ENCODE measurements at regions not wholly inside any gene's neighbourhood (a gene's known extent, or its start where the extent isn't known, plus 50 kb on each side); places are given as distances from the start of the nearest gene placed in this dataset.
"Not testable (repeated sequence)": the region's sequence is repeated elsewhere in the genome, so short reads cannot be mapped to it uniquely, and the experiment has no call there.

- TF ChIP-seq CTCF, POLR2A (IDR thresholded peaks at IDR 0.05): not testable (repeated sequence)
Measured at GRCh38 chr1:157247764-157248049, 109.5 kb upstream of the ETV3 start.

All from lower leg skin (tissue), 3 donors.